GM12878 (cell line): ENCODE measurements at regions not wholly inside any gene's neighbourhood (a gene's known extent, or its start where the extent isn't known, plus 50 kb on each side); places are given as distances from the start of the nearest gene placed in this dataset.

Experiments used
- CTCF ChIP-seq, 3 experiments: IDR thresholded peaks in 2 of 3; conservative IDR thresholded peaks in 1 of 3; 2 replicates each; pipeline ENCODE4 v1.5.1; 2011; ENCODE audit warnings: low read depth in 3 of 3, low read length in 3 of 3, mild to moderate bottlenecking in 3 of 3, control low read depth in 2 of 3, moderate library complexity in 2 of 3, inconsistent platforms in 1 of 3, mixed read lengths in 1 of 3; ENCODE audit not compliant: control insufficient read depth in 2 of 3, insufficient read depth in 1 of 3; ENCODE audit errors: extremely low read depth in 1 of 3
- SIN3A ChIP-seq: IDR thresholded peaks from 2 replicates; pipeline ENCODE4 v1.6.1; 2012; ENCODE audit warnings: low read depth, low read length, improper control_type of control experiment
- TAF1 ChIP-seq: IDR thresholded peaks from 2 replicates; pipeline ENCODE4 v1.6.1; 2011; ENCODE audit warnings: mild to moderate bottlenecking, low read depth, low read length, borderline replicate concordance
- ZNF207 ChIP-seq: fragments of 450-650 bp; IDR thresholded peaks from 2 replicates; pipeline ENCODE4 v1.6.1; 2014; ENCODE audit warnings: antibody characterized with exemption, mild to moderate bottlenecking, borderline replicate concordance

GRCh38 chr6:45803071-45803470, 212.6 kb downstream of the CLIC5 start:
- no peak for TF ChIP-seq TAF1
- no peak for TF ChIP-seq ZNF207
- no peak for TF ChIP-seq CTCF (IDR thresholded peaks at IDR 0.05 in 2 of 3, conservative IDR thresholded peaks at IDR 0.05 in 1 of 3; ENCODE audit: control insufficient read depth in 2 of 3, extremely low read depth in 1 of 3, insufficient read depth in 1 of 3, low read depth in 3 of 3, low read length in 3 of 3)
- no peak for TF ChIP-seq SIN3A
